Nucleus accumbens (tissue), 56 donors: ENCODE measurements at regions not wholly inside any gene's neighbourhood (a gene's known extent, or its start where the extent isn't known, plus 50 kb on each side); places are given as distances from the start of the nearest gene placed in this dataset.

ENCODE experiments used
- DNase-seq, 56 donors: peaks; one replicate each; lab custom pipeline; 2025; lab: John Stamatoyannopoulos, UW

DNA sequence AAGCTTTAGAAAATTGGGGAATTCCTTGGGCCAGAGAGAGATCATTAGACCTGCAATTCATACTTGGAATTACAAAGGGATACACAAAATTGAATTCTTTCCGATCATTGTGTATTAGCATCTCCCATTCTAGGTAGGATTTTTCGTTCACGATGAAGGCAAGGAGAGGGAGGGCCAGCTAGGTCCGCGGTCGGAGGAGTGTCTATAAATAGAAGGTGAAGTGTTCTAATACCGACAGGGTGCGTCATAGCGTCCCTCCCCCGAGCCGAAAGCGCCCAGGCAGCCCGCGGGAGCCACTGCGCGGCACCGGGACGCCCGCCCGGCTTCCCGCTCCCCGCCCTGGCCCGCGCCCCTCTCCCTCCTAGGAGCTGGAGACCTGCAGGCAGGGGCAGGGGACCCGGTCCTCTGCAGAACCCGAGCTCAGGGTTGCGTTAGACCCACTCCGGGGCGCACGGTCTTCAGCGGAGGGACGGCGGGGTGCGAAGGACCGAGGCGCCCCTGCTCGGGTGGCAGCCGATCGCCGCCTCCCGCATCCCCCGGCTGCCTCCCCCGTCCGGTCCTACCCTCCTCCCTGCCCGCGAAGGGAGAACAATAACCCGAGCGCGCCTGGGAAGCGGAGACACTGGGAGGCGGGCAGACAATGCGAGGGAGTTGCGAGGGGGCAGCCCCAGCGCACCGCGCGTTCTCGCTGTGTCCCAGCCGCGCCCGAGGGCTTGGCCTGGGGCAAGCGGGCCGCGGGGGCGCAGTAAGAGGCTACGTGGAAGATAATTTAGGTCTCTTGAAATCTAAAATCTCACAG lies 114.2 kb upstream of the SERTAD2 start:
- peak in 55 of 56 donors; percentile 43 to 95 (median 81) for DNase-seq

- DNase-seq, result no peak
Observed at GRCh38 chr2:64768491-64769005, 114.8 kb upstream of the SERTAD2 start.

- DNase-seq, result no peak
Observed at GRCh38 chr2:64769392-64770044, 115.8 kb upstream of the SERTAD2 start.

DNA sequence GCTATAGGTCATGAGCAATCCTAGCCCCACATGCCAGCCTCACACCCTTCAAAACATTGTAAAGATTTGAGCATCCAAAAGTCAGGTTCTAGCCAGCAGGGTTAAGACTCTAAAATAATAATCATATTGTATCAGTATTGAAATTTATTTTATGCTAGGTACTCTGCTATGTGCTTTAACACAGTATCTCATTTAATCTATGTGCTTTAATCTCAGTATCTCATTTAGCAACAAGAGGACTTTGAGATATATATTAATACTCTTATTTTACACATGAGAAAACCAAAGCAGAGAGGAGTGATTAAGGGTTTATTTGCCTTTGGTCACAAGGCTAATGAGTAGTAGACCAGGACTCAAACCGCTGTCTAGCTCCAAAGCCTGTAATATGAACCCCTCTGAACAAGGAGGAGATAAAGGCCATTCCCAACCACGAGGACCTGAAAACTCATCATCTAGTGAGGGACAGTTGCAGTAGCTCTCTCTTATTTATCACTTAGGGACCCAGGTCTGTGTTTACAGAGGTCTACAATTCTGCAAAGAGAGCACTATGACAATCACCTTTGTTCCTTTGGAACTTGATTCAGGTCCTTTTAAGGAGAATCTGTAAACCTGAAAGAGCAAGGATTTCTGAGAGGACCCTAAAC lies 116.5 kb upstream of the SERTAD2 start:
- no peak for DNase-seq

DNA sequence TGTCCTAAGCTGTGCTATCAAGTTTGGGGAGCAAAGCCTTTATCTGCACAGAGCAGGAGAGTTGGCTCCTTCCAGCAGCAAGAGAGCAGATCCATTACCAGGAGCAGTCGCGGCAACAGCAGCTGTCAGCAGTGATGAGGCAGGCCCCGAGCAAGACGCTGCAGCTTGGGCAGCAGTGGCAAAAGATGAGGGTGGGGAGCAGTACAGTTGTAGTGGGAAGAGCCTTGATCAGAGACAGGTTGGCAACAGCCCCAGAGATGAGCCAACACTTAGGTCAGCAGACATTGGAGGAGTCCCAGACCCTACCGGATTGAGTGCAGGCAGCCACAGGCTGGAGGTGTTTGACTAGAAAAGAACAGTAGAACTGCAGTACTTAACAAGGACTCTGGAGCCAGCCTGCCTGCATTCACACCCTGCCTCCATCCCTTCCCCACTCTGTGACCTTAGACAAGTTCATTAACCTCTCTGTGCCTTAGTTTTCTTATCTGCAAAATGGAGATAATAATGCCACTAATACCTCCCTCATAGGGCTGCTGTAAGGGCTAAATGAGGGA lies 117.1 kb upstream of the SERTAD2 start:
- DNase-seq, result peak in 4 of 56 donors; percentile 14 to 53 (median 14)

DNA sequence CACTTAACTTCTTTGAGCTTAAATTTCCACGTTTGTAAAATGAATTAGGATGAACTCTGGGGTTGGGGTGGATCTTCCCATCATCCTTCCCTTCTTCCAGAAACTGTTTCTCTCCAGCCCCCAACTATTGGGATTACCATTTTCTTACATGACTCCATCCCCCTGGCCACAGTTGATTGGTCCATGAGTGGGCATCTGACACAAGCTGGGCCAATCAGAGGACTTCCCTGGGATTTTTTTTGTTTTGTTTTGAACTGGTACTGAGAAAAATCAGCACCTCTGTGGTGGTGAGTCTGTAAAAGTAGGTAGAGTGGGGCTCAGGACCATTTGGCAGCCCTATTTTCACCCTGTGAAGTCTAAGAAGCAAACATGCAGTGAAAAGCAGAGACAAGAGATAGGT lies 118.0 kb upstream of the SERTAD2 start:
- no peak for DNase-seq

GRCh38 chr2:64773461-64774118 lies 119.9 kb upstream of the SERTAD2 start:
- DNase-seq, result no peak

DNA sequence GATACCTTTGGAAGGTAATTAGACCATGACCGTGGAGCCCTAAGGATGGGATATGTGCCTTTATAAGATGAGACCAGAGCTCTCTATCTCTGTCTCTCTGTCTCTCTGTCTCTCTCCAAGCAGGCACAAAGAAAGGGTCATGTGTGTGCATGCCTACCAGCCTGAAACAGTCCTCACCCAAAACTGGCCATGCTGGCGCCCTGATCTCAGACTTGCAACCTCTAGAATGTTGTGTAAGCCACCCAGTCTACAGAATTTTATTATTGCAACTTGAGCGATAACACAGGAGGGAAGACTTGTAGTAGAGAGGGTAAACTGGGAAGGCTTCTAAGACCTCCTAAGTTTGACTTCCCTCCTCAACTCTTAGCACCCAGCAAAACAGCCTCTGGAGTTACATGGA lies 124.1 kb upstream of the SERTAD2 start:
- no peak for DNase-seq

DNA sequence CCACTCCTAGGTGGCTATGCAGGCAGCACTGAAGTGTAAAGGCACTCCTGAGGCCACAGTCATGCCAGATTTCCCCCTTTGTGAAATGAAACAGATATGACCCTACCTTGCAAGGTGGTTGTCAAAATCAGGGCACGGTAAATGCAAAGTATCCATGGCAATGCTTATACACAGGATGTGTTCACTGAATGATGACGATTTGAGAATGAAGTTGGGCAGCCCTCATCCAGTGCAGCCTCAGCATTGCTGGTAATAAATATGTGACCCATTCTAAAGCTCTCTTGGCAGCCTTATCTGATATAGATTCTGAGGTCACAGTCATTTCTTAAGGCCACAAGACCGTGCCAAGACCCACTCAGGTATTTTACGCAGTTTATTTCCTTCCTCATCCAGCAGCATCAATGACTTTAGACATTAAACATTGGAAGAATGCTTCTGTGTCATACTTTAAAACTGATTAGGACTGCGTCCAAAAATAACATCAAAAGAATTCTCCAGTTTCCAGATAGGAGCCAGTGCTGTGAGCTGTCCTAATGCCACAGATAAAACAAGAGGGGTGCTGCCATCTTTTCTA lies 125.5 kb upstream of the SERTAD2 start:
- DNase-seq, result no peak

DNA sequence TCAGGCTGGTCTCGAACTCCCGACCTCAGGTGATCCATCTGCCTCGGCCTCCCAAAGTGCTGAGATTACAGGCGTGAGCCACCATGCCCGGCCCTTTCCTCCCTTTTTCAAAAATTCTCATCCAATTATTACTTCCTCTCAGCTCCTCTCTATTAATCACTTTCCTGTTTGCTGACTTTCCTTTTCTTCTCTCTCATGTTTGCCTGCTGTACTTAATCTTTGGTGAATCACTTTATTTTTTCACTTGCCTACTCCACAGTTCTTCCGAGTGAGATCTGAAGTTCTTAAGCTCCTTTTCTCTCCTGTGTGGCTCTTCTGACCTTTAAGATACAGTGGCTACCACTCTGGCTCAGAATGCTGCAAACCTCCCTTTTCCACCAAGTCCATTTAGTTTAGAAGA lies 126.3 kb upstream of the SERTAD2 start:
- DNase-seq, result no peak

- DNase-seq, result no peak
Observed at GRCh38 chr2:64781711-64782390, 128.1 kb upstream of the SERTAD2 start.

GRCh38 chr2:64784168-64785061 lies 130.7 kb upstream of the SERTAD2 start:
- no peak for DNase-seq

DNA sequence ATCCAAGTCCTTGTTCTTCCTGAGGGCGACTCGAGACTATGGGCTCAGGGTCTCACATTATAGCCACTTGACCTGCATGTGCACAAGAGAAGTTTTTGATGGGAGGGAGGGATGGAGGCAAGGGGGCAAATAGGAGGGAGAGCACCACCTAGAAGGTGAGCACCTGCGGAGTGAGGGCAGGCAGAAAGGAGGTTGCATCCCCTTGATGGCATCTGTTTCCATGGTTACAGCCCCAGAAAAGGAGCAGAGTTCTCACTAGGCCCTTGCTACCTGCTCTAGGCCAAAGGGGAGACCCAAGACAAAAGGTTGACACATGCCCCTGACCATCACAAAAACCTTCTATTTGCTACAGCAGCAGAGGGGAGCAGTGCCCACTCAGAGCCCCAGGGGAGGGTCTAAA lies 131.5 kb upstream of the SERTAD2 start:
- DNase-seq, result no peak

DNA sequence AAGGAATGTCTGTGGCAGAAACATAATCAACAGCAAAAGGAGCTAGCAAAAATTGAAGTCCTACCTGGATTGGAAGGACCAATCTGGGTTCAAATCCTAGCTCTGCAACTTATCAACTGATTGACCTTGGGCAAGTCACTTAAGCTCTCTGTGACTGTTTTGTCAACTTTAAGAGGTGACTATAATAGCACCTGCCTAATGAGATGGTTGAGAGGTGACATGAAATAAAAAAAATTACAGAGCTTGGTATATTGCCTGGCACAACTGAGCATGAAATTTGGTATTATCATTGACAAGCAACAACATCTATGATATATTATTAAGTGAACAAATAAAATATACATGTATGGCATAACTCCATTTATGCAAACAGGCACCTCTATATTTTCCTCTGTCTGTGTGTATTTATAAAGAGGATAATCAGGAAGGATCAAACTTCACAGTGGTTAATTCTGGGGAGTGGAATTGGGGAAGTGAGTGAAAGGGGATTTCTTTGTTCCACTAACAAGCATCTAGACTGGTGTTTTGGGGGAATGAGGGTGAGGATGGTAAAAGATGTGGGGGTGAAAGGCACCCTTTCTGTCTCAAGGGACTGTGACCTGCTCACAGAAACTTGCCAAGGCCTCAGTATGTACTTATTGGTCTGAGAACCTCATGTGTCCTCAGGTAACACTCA lies 132.8 kb upstream of the SERTAD2 start:
- DNase-seq, result no peak

DNA sequence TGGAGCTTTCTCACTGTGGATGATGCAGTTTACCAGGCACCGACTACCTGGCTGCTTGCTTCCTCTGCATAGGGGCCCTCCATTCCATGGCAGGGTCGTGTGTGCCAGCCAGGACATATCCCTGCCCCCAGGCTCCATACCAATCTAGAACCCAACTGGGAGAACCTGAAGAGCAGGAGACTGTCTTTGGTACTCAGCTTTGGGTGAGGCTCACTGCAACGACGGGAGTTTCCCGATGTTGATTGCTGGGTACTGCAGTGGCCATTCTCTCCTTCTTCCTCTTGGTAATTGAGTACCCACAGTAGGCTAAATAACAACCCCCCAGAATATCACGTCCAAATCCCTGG lies 133.3 kb upstream of the SERTAD2 start:
- DNase-seq, result no peak

GRCh38 chr2:64787698-64788097 lies 134.0 kb upstream of the SERTAD2 start:
- no peak for DNase-seq

- no peak for DNase-seq
Observed at GRCh38 chr2:64789466-64790320, 136.0 kb upstream of the SERTAD2 start.
